ENCODE measurements at regions not wholly inside any gene's neighbourhood (a gene's known extent, or its start where the extent isn't known, plus 50 kb on each side); places are given as distances from the start of the nearest gene placed in this dataset.

DNA sequence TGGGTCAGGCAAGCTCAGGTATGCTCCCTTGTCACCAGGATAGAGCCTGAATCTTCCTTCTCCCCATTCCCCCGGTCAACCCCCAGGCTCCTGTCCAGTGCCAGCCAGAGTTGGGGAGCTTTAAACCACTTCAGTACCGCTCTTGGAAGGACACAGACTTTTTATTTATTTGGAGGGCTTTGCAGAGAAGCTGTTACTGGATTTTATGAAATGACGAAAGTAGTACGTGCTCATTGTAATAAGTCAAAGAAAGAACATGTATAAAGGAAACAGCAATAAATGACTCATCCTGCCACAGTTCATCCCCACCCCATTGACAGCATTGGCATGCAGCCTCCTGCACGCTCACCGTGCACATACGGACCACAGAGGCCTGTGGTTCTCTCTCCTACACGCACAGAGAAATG lies 230.3 kb downstream of the AUH start:
- Histone ChIP-seq H3K4me1 (peaks cover 3 to 25% (median 9%) of the 10 kb centered on the region in 3 donors), H3K36me3 (no peaks in the 10 kb centered on the region), H3K9me3 (no peaks in the 10 kb centered on the region), H3K4me3 (no peak overlapping the region), H3K27me3 (no peaks in the 10 kb centered on the region), H3K27ac (peak overlapping the region; percentile 33 to 82 (median 66))
- TF ChIP-seq, protein P1, sequence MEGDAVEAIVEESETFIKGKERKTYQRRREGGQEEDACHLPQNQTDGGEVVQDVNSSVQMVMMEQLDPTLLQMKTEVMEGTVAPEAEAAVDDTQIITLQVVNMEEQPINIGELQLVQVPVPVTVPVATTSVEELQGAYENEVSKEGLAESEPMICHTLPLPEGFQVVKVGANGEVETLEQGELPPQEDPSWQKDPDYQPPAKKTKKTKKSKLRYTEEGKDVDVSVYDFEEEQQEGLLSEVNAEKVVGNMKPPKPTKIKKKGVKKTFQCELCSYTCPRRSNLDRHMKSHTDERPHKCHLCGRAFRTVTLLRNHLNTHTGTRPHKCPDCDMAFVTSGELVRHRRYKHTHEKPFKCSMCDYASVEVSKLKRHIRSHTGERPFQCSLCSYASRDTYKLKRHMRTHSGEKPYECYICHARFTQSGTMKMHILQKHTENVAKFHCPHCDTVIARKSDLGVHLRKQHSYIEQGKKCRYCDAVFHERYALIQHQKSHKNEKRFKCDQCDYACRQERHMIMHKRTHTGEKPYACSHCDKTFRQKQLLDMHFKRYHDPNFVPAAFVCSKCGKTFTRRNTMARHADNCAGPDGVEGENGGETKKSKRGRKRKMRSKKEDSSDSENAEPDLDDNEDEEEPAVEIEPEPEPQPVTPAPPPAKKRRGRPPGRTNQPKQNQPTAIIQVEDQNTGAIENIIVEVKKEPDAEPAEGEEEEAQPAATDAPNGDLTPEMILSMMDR (IDR thresholded peaks at IDR 0.05): no peak
- TF ChIP-seq POLR2A (IDR thresholded peaks at IDR 0.05): peak in 1 of 4 donors; percentile 22
- intact Hi-C loops (cut with DNase I): no loop called here
- 11 to 14% methylated on average over 8 of the region's 8 CpGs for WGBS, 2 donors
- no peak for DNase-seq

DNA sequence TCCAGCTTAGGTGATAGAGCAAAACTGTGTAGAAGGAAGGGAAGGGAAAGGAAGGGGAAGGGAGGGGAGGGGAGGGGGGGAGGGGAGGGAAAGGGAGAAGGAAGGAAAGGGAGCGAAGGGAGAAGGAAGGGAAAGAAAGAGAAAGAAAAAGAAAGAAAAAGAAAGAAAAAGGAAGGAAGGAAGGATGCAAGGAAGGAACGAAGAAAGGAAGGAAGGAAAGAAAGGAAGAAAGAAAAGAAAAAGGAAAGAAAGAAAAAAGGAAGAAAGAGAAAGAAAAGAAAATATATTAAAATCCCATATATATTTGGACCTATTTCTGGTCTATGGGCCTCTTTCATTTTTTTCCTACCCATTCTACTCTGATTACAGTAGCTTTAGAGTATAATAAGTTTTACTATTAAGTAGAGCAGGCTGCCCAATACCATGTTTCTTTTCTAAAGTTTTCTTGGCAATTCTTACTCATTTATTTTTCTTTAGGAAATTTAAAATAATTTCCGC lies 229.1 kb downstream of the AUH start:
- WGBS, 2 donors: 78 to 81% methylated on average over 2 to 3 of the region's 3 CpGs
- DNase-seq: no peak

DNA sequence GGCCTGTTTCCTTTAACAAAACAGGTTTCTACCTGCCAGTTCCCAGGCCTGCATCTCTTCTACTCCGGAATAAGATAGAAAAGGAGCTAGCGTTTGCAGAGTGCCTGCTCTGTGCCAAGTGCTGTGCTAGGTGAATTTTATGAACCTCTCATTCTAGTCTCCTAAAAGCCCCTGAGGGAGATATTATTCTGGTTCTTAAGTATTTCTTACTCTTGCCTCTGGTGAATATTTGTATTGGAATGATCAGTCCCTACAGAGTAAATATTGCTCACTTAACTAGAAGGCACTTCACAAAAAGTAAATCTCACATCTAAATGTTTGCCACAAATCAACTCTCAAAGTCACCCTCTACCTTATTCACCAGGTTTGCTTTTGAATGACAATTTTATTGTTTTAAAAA lies 227.1 kb downstream of the AUH start:
- no peak for DNase-seq
- Histone ChIP-seq H3K27ac (peak overlapping the region in 2 of 4 donors; percentile 1 to 42), H3K4me3 (no peak overlapping the region), H3K36me3 (no peaks in the 10 kb centered on the region), H3K27me3 (no peaks in the 10 kb centered on the region), H3K9me3 (no peaks in the 10 kb centered on the region), H3K4me1 (peaks cover 3 to 25% (median 9%) of the 10 kb centered on the region in 3 donors)
- WGBS, 2 donors: 29 to 50% methylated on average over 2 of the region's 2 CpGs
- intact Hi-C loops (cut with DNase I): no loop called here
- no peak for TF ChIP-seq POLR2A (IDR thresholded peaks at IDR 0.05)
- TF ChIP-seq, protein P1 (IDR thresholded peaks at IDR 0.05): no peak

More for the DNA sequence above, 229.1 kb downstream of the AUH start:
- Histone ChIP-seq H3K27ac (peak overlapping the region in 2 of 4 donors; percentile 76 to 82), H3K27me3 (no peaks in the 10 kb centered on the region), H3K36me3 (no peaks in the 10 kb centered on the region), H3K4me3 (no peak overlapping the region), H3K4me1 (peaks cover 3 to 25% (median 9%) of the 10 kb centered on the region in 3 donors), H3K9me3 (no peaks in the 10 kb centered on the region)
- TF ChIP-seq, protein P1 (IDR thresholded peaks at IDR 0.05): no peak
- no peak for TF ChIP-seq POLR2A (IDR thresholded peaks at IDR 0.05)
- intact Hi-C loops (cut with DNase I): no loop called here

DNA sequence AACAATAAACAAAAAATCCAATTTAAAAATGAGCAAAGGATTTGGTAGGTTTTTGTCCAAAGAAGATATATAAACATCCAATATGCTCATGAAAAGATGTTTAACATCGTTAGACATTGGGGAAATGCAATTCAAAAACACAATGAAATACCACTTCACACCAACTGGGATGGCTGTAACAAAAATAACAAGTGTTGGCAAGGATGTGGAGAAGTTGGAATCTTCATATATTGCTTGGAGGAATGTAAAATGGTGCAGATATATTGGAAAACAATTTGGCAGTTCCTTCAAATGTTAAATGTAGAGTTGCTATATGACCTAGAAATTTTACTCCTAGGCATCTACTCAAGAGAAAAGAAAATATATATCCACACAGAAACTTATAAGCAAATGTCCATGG lies 224.3 kb downstream of the AUH start:
- H3K27ac ChIP-seq: no peak overlapping the region
- no peak for DNase-seq
- H3K4me1 ChIP-seq: peaks cover 0 to 9% (median 2%) of the 10 kb centered on the region in 3 donors
- H3K9me3 ChIP-seq: no peaks in the 10 kb centered on the region
- no peaks in the 10 kb centered on the region for H3K27me3 ChIP-seq
- no peaks in the 10 kb centered on the region for H3K36me3 ChIP-seq
- intact Hi-C loops (cut with DNase I): no loop called here
- TF ChIP-seq, protein P1 (IDR thresholded peaks at IDR 0.05): no peak
- TF ChIP-seq POLR2A (IDR thresholded peaks at IDR 0.05): no peak
- 81 to 83% methylated on average over 1 of the region's 1 CpG for WGBS, 2 donors
- H3K4me3 ChIP-seq: no peak overlapping the region

DNA sequence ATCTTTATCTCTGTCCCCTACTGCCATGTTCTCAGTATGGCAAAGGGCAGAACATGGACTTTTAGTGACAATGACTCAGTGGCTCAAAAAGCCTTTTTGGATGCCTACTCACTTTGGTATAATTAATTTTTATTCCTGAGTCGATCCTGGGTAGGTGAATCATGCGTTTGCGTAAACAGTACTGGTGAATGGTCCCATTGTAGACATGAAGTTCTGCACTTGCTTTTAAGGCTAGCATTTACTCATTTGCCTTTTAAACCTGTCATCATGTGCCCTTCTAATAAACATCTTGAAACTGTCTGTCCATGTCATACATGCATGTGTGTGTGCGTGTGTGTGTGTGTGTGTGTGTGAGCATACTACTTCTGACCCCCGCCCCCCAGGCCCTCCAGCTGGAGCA lies 223.0 kb downstream of the AUH start:
- intact Hi-C loops (cut with DNase I): no loop called here
- H3K27ac ChIP-seq: no peak overlapping the region
- no peaks in the 10 kb centered on the region for H3K36me3 ChIP-seq
- WGBS, 2 donors: 50 to 60% methylated on average over 4 to 5 of the region's 5 CpGs
- no peak for DNase-seq
- no peak overlapping the region for H3K4me3 ChIP-seq
- TF ChIP-seq, protein P1 (IDR thresholded peaks at IDR 0.05): no peak
- H3K4me1 ChIP-seq: peaks cover 0 to 13% (median 2%) of the 10 kb centered on the region in 3 donors
- no peaks in the 10 kb centered on the region for H3K9me3 ChIP-seq
- H3K27me3 ChIP-seq: no peaks in the 10 kb centered on the region

Measured in esophagus squamous epithelium (tissue), 5 donors.